RWPE2 (cell line): ENCODE measurements at regions not wholly inside any gene's neighbourhood (a gene's known extent, or its start where the extent isn't known, plus 50 kb on each side); places are given as distances from the start of the nearest gene placed in this dataset.

Experiments used
- ATAC-seq: fragments of 200-7000 bp; cut with Tn5 transposase; 3 replicates; pipeline ENCODE4 v1.9.1; 2021; ENCODE audit warnings: low read depth
- DNase-seq: peaks from one replicate; pipeline ENCODE4 v3.0.0-alpha.2; 2020; ENCODE audit warnings: low spot score
- H3K27ac ChIP-seq: fragments of 450-650 bp; 2 replicates; pipeline ENCODE4 v1.5.1; 2017; ENCODE audit warnings: mild to moderate bottlenecking; ENCODE audit not compliant: poor library complexity, severe bottlenecking
- H3K27me3 ChIP-seq: fragments of 250-450 bp; sonication (Bioruptor Pico); 2 replicates; pipeline ENCODE4 v1.5.1; 2021; ENCODE audit warnings: mild to moderate bottlenecking, moderate library complexity; ENCODE audit not compliant: insufficient read depth, poor library complexity, severe bottlenecking
- H3K36me3 ChIP-seq: fragments of 250-450 bp; sonication (Bioruptor Pico); 2 replicates; pipeline ENCODE4 v1.5.1; 2020; ENCODE audit warnings: low read depth, mild to moderate bottlenecking, moderate library complexity
- H3K4me1 ChIP-seq: fragments of 250-450 bp; sonication (Bioruptor Pico); 2 replicates; pipeline ENCODE4 v1.5.1; 2021; ENCODE audit warnings: mild to moderate bottlenecking, moderate library complexity; ENCODE audit not compliant: insufficient read depth, poor library complexity, severe bottlenecking
- H3K4me3 ChIP-seq: fragments of 250-450 bp; sonication (Bioruptor Pico); 2 replicates; pipeline ENCODE4 v1.5.1; 2021; ENCODE audit warnings: mild to moderate bottlenecking, moderate library complexity; ENCODE audit not compliant: severe bottlenecking
- H3K9me3 ChIP-seq: fragments of 250-450 bp; sonication (Bioruptor Pico); 2 replicates; pipeline ENCODE4 v1.5.1; 2021; ENCODE audit warnings: mild to moderate bottlenecking, moderate library complexity; ENCODE audit not compliant: severe bottlenecking
- TF ChIP-seq, protein P1 (sequence below): fragments of 450-650 bp; IDR thresholded peaks from one replicate; pipeline ENCODE4 v1.5.1; 2017; ENCODE audit warnings: mild to moderate bottlenecking, moderate library complexity; ENCODE audit not compliant: poor library complexity, severe bottlenecking

DNA sequence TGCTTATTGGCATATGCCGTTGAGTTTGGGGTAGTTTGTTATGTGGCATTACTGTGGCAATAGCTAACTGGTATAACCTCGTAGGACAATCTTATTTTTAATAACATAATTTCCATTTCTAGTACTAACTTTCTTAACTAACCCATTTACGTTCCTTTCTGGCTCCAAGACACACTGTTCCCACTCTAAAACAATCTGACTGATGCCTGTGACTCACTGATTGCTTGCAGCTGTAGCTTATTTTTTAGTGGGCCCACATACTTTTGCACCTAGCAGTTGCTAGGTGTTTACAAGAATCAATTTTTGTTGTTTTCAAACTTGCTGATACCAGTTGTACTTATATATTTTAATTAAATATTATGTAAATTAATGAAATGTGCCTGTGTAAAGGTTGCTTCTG is 52.2 kb downstream of the FAT3 start:
- Histone ChIP-seq H3K4me1 (peaks cover 28% of the 10 kb centered on the region), H3K9me3 (no peaks in the 10 kb centered on the region), H3K36me3 (no peaks in the 10 kb centered on the region), H3K27ac (peak overlapping the region; percentile 40), H3K27me3 (no peaks in the 10 kb centered on the region), H3K4me3 (no peak overlapping the region)
- ATAC-seq: peak; percentile 42; the same call in 1 of the 3 replicates
- TF ChIP-seq, protein P1, sequence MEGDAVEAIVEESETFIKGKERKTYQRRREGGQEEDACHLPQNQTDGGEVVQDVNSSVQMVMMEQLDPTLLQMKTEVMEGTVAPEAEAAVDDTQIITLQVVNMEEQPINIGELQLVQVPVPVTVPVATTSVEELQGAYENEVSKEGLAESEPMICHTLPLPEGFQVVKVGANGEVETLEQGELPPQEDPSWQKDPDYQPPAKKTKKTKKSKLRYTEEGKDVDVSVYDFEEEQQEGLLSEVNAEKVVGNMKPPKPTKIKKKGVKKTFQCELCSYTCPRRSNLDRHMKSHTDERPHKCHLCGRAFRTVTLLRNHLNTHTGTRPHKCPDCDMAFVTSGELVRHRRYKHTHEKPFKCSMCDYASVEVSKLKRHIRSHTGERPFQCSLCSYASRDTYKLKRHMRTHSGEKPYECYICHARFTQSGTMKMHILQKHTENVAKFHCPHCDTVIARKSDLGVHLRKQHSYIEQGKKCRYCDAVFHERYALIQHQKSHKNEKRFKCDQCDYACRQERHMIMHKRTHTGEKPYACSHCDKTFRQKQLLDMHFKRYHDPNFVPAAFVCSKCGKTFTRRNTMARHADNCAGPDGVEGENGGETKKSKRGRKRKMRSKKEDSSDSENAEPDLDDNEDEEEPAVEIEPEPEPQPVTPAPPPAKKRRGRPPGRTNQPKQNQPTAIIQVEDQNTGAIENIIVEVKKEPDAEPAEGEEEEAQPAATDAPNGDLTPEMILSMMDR: no peak
- DNase-seq: no peak

- Histone ChIP-seq H3K4me3 (no peak overlapping the region), H3K9me3 (no peaks in the 10 kb centered on the region), H3K36me3 (no peaks in the 10 kb centered on the region), H3K27ac (peak overlapping the region; percentile 40), H3K27me3 (no peaks in the 10 kb centered on the region), H3K4me1 (peaks cover 28% of the 10 kb centered on the region)
- ATAC-seq (peak; percentile 90), DNase-seq (no peak)
- TF ChIP-seq, protein P1: no peak
Observed at GRCh38 chr11:92277871-92278270, 53.3 kb downstream of the FAT3 start.

DNA sequence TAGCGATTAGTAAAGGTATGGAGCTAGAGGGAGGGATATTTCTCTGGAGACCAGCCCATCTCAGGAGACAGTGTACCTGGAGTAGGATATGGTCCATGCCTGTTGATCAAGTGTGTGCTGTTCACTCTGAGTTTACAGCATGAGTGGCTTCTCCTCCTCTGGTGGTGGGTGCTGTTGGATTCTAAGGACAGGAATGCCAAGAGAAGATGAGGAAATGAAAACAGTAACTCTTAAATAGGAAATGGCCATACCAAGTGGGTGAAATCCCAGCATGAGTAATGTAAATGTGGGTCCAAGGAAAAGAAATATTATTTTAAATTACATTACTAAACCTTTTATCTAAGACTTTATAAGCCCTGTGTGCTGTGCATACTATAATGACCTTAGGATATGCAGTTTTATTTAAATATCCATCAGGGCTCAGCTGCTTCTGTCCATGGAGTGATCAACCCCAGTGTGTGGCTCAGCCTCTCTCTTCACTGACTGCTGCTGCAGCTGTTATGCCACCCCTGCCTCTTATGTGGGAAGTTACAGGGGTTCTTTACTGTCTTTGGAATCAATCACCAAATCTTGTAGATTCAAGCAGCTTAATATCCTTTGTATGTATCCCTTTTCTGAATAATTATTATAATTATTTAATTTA is 54.3 kb downstream of the FAT3 start:
- no peak for ATAC-seq

DNA sequence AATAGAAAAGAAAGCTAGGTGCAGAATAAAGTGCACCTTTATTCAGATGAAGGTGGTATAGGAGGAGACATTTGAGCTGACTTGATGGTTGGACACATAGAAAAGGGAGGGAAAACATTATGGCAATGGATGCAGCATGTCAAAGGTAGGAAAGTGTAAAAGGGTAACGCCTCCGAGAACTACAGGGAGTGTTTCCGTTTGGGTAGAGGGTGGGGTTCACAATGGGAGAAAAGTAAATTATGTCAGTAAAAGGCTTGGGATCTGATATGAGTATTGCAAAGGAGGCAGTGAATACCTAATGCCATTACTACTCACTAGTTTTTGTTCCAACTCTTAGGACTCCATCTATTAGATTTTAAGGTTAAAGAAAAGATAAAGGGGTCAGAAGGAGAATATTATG is 59.5 kb downstream of the FAT3 start:
- DNase-seq (no peak), ATAC-seq (no peak)
- H3K27me3 ChIP-seq: no peaks in the 10 kb centered on the region

More for the DNA sequence above, 54.3 kb downstream of the FAT3 start:
- peak overlapping the region; percentile 40 for H3K27ac ChIP-seq
- DNase-seq: no peak
- H3K4me3 ChIP-seq: no peak overlapping the region
- H3K27me3 ChIP-seq: no peaks in the 10 kb centered on the region
- H3K4me1 ChIP-seq: peaks cover 28% of the 10 kb centered on the region
- H3K9me3 ChIP-seq: no peaks in the 10 kb centered on the region
- TF ChIP-seq, protein P1: no peak
- H3K36me3 ChIP-seq: no peaks in the 10 kb centered on the region

DNA sequence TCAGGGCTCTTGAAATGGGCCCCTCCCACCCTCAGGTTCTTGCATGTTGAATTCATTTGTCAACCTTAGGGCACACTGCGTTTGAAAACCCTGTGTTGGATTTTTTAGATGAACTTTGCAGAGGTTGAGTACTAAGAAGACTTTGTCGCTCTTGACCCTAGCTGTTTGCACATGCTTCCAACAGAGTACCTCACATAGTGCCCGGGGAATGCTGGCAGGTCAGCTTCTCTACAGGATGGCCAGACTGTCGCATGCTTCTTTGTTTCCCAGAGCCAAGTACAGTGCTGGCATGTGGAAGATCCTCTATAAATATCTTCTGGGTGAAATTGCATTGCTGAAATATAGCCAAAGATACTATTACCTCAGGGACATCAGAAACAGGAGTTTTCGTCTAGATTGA is 59.9 kb downstream of the FAT3 start:
- TF ChIP-seq, protein P1: no peak
- Histone ChIP-seq H3K27ac (no peak overlapping the region), H3K4me1 (no peaks in the 10 kb centered on the region), H3K4me3 (no peak overlapping the region), H3K9me3 (no peaks in the 10 kb centered on the region), H3K27me3 (no peaks in the 10 kb centered on the region), H3K36me3 (no peaks in the 10 kb centered on the region)
- no peak for ATAC-seq
- no peak for DNase-seq

More for the DNA sequence above, 59.5 kb downstream of the FAT3 start:
- Histone ChIP-seq H3K4me3 (no peak overlapping the region), H3K9me3 (no peaks in the 10 kb centered on the region), H3K4me1 (no peaks in the 10 kb centered on the region), H3K27ac (no peak overlapping the region), H3K36me3 (no peaks in the 10 kb centered on the region)
- TF ChIP-seq, protein P1: no peak
